SH-SY5Y (cell line): ENCODE measurements at regions not wholly inside any gene's neighbourhood (a gene's known extent, or its start where the extent isn't known, plus 50 kb on each side); places are given as distances from the start of the nearest gene placed in this dataset.

Experiments used
- GATA2 ChIP-seq: IDR thresholded peaks from 2 replicates; pipeline ENCODE4 v1.6.1; 2011; ENCODE audit warnings: mild to moderate bottlenecking, low read depth, low read length
- GATA3 ChIP-seq: IDR thresholded peaks from 2 replicates; pipeline ENCODE4 v1.6.1; 2011; ENCODE audit warnings: low read depth, mild to moderate bottlenecking, low read length, moderate library complexity

DNA sequence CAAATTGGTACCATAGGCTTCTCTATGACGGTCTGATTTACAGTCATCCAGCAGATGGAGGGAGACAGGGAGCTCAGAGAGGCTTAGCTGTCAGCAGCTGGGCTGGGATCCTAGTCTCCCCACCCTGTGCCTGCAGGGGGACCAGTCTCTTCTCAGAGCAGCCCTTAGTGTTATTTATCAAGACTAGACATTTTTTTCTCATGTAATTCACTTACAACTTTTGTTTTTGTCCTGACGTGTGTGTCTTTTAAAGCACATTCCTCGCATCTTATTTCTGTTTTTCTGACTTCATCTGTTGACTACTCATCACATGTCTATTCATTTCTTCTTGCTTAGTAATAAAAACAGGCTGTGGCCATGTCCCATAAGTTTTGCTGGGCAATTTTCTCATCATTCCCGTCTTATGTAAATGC, 116.1 kb downstream of the KLF13 start:
- TF ChIP-seq GATA2 = no peak
- TF ChIP-seq GATA3 = no peak
